ENCODE measurements at regions not wholly inside any gene's neighbourhood (a gene's known extent, or its start where the extent isn't known, plus 50 kb on each side); places are given as distances from the start of the nearest gene placed in this dataset.
A peak's percentile ranks its signal among the peaks of the same experiment; 100 is the strongest.

DNA sequence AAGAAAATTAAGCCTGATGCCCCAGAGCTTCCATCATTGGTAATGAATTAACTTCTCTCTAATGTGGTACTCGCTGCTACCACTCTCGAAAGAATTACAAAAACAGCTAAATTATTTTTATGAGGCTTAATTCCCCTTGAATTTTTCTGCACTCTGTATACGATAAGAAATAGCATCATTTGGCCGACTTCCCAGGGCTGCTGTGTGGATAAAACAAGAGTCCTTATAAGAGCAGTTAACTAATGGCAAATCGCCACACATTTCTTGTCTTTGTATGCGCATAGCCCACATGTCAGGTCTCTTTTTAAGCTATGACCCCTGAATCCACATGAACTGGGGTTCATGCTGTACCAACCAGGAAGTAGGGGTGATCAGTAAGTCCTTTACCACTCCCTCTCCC is 668.4 kb downstream of the TMEM182 start:
- FAIRE-seq (no peak), DNase-seq (ENCODE audit: low read depth, low spot score) (no peak)
- no peaks in the 10 kb centered on the region for H3K79me2 ChIP-seq (ENCODE audit: control insufficient read depth, insufficient read depth, low read length)
- H3K9me3 ChIP-seq (replicated peaks; ENCODE audit: control insufficient read depth, insufficient read depth, low read length): peaks cover 6% of the 10 kb centered on the region
- no peaks in the 10 kb centered on the region for H3K27me3 ChIP-seq (ENCODE audit: control insufficient read depth in 2 of 2, insufficient read depth in 2 of 2, low read length in 2 of 2)
- POLR2A ChIA-PET: no interaction called here
- intact Hi-C loops (cut with micrococcal nuclease) (no loop called here), dilution Hi-C loops (cut with MboI; ENCODE audit: extremely low pct_ligation_motif_present, low sequenced_read_pairs) (no loop called here)
- H3K4me3 ChIP-seq (replicated peaks in 1 of 3; ENCODE audit: insufficient read depth in 1 of 3, low read depth in 1 of 3, low read length in 3 of 3): no peak overlapping the region
- H3K4me2 ChIP-seq (ENCODE audit: insufficient read depth, low read length): no peak overlapping the region
- H3K27ac ChIP-seq (ENCODE audit: insufficient read depth, low read depth, low read length): no peak overlapping the region
- H3K9ac ChIP-seq (replicated peaks; ENCODE audit: extremely low read depth, insufficient read depth, low read length): no peak overlapping the region
- H3K9me1 ChIP-seq (replicated peaks; ENCODE audit: control insufficient read depth, extremely low read depth, insufficient read depth, low read length): no peaks in the 10 kb centered on the region
- CTCF ChIA-PET: no interaction called here
- H4K20me1 ChIP-seq (replicated peaks; ENCODE audit: control insufficient read depth, extremely low read depth, insufficient read depth, low read length): no peaks in the 10 kb centered on the region
- no peaks in the 10 kb centered on the region for H3K4me1 ChIP-seq (ENCODE audit: control insufficient read depth, extremely low read depth, insufficient read depth, low read length)
- no TSS peak for BruUV-seq (replicated peaks)
- H3K36me3 ChIP-seq (ENCODE audit: control insufficient read depth in 2 of 2, extremely low read depth in 1 of 2, insufficient read depth in 2 of 2, low read length in 2 of 2): no peaks in the 10 kb centered on the region
- no peak for TF ChIP-seq GATA2 (IDR thresholded peaks at IDR 0.05; ENCODE audit: insufficient read depth, insufficient read length, low read depth, low read length)
- TF ChIP-seq, protein P1, sequence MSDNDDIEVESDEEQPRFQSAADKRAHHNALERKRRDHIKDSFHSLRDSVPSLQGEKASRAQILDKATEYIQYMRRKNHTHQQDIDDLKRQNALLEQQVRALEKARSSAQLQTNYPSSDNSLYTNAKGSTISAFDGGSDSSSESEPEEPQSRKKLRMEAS (IDR thresholded peaks at IDR 0.05; ENCODE audit: insufficient read depth, insufficient read length): no peak
- no peak overlapping the region for H2AFZ ChIP-seq (ENCODE audit: low read depth, low read length)

DNA sequence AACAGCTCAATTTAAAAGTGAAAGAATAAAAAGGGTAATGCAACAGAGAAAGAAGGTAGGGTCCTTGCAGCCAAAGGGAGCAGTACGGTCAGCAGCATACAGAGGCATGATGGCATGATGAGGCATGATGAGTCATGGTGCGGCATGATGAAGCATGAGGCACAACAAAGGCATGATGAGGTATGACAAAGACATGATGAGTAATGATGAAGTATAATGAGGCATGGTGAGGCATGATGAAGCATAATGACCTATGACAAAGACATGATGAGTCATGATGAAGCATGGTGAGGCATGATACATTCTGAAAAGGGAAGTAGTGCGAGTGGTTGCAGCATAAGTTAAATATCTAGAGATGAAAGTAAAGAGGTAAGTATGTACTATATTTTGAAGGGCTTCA is 673.2 kb downstream of the TMEM182 start:
- dilution Hi-C loops (cut with MboI; ENCODE audit: extremely low pct_ligation_motif_present, low sequenced_read_pairs) (no loop called here), intact Hi-C loops (cut with micrococcal nuclease) (no loop called here)
- Histone ChIP-seq H3K27me3 (ENCODE audit: control insufficient read depth in 2 of 2, insufficient read depth in 2 of 2, low read length in 2 of 2) (no peaks in the 10 kb centered on the region), H3K27ac (ENCODE audit: insufficient read depth, low read depth, low read length) (no peak overlapping the region), H3K4me2 (ENCODE audit: insufficient read depth, low read length) (no peak overlapping the region), H3K9me3 (replicated peaks; ENCODE audit: control insufficient read depth, insufficient read depth, low read length) (peaks cover 6% of the 10 kb centered on the region), H3K9ac (replicated peaks; ENCODE audit: extremely low read depth, insufficient read depth, low read length) (no peak overlapping the region), H3K4me3 (replicated peaks in 1 of 3; ENCODE audit: insufficient read depth in 1 of 3, low read depth in 1 of 3, low read length in 3 of 3) (no peak overlapping the region), H3K79me2 (ENCODE audit: control insufficient read depth, insufficient read depth, low read length) (no peaks in the 10 kb centered on the region), H3K9me1 (replicated peaks; ENCODE audit: control insufficient read depth, extremely low read depth, insufficient read depth, low read length) (no peaks in the 10 kb centered on the region), H4K20me1 (replicated peaks; ENCODE audit: control insufficient read depth, extremely low read depth, insufficient read depth, low read length) (no peaks in the 10 kb centered on the region), H3K4me1 (ENCODE audit: control insufficient read depth, extremely low read depth, insufficient read depth, low read length) (no peaks in the 10 kb centered on the region), H3K36me3 (ENCODE audit: control insufficient read depth in 2 of 2, extremely low read depth in 1 of 2, insufficient read depth in 2 of 2, low read length in 2 of 2) (no peaks in the 10 kb centered on the region), H2AFZ (ENCODE audit: low read depth, low read length) (no peak overlapping the region)
- TF ChIP-seq, protein P2, sequence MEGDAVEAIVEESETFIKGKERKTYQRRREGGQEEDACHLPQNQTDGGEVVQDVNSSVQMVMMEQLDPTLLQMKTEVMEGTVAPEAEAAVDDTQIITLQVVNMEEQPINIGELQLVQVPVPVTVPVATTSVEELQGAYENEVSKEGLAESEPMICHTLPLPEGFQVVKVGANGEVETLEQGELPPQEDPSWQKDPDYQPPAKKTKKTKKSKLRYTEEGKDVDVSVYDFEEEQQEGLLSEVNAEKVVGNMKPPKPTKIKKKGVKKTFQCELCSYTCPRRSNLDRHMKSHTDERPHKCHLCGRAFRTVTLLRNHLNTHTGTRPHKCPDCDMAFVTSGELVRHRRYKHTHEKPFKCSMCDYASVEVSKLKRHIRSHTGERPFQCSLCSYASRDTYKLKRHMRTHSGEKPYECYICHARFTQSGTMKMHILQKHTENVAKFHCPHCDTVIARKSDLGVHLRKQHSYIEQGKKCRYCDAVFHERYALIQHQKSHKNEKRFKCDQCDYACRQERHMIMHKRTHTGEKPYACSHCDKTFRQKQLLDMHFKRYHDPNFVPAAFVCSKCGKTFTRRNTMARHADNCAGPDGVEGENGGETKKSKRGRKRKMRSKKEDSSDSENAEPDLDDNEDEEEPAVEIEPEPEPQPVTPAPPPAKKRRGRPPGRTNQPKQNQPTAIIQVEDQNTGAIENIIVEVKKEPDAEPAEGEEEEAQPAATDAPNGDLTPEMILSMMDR (IDR thresholded peaks at IDR 0.05; ENCODE audit: extremely low read depth in 1 of 2, insufficient read depth in 1 of 2, low read depth in 1 of 2, low read length in 2 of 2): no peak
- peak; percentile 21 for TF ChIP-seq JUN (IDR thresholded peaks at IDR 0.05; ENCODE audit: borderline replicate concordance, insufficient read depth, insufficient read length, low read depth)
- BruUV-seq (replicated peaks): no TSS peak
- ChIA-PET POLR2A (no interaction called here), CTCF (no interaction called here)
- FAIRE-seq (no peak), DNase-seq (ENCODE audit: low read depth, low spot score) (no peak)

Data from endothelial cell of umbilical vein (primary cell).